SW480 (cell line): ENCODE measurements at regions not wholly inside any gene's neighbourhood (a gene's known extent, or its start where the extent isn't known, plus 50 kb on each side); places are given as distances from the start of the nearest gene placed in this dataset.
A peak's percentile ranks its signal among the peaks of the same experiment; 100 is the strongest.
"Not testable (repeated sequence)": the region's sequence is repeated elsewhere in the genome, so short reads cannot be mapped to it uniquely, and the experiment has no call there.

ENCODE experiments used
- DNase-seq: peaks from one replicate; pipeline ENCODE4 v3.0.0-alpha.2; 2016; ENCODE audit warnings: low spot score

- DNase-seq, result not testable (repeated sequence)
Observed at GRCh38 chr7:150046290-150047194, 172.8 kb downstream of the ATP6V0E2 start.

GRCh38 chr7:150047329-150047728, 173.6 kb downstream of the ATP6V0E2 start:
- not testable (repeated sequence) for DNase-seq

- DNase-seq, result peak; percentile 13
Observed at GRCh38 chr7:150047772-150048171, 174.0 kb downstream of the ATP6V0E2 start.

DNA sequence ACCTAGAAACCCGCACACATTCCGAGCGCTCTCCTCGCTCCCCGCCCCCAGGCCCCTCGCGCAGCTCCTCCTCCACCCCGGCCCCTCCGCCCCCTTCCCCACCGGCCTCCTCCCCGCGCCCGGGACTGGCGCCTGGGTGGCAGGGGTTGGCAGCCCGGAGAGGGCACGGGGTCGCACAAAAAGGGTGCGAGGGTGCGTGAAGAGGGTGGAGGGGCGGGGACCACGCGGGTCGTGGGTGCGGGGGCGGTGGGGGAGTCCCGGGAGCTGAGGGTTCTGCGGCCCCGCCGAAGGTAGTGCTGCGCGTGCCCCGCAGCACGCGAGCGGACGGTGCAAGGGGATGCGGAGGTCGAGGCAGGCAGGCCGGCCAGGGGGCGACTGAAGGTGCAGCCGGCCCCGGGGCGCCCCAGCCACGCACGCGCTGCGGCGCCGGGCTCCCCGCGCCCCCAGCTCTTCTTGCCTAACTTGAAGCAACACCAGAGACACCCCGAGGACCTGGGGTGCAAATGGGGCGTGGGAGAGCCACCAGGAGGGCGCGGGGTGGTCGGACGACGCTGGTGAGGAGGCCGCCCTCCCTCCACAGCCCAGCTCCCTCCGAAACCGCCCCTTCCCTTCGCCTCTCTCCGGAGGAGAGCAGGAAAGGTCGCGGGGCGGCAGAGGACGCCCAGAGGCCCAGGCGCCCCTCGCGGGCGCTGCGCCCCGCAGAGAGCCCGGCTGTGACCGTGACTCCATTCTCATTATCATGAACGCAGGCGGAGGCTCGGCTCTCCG, 174.7 kb downstream of the ATP6V0E2 start:
- not testable (repeated sequence) for DNase-seq

DNA sequence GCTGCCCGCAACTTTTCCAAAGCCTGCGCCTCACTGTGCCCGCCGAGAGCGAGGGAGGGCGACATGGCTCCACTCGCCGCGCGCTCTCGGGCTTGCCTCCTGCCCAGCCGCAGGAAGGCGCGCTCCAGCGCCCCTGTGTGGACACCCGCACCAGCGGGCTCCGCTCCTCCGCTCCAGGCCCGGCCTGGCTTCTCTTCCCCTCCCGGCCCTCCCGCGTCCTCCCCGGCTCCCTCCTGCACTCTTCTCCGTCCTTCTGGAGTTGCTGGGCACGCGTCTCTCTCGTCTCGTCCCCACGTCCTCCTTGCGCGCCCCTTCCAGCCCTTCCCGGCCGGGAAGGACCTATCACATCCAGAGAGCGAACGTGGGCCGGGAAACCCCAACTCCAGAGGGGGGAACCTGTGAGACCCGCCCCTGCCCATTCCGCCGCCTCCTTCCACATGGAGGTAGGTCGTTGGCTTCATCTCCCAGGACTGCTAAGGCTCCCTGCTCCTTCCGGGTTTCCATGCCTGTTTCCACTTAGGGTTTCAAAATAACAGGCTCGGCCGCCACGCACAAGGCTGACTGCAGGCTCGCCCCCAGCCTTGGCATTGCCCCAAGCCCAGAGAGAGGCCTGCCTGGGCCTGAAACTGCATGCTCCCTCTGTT, 175.4 kb downstream of the ATP6V0E2 start:
- peak; percentile 61 for DNase-seq

GRCh38 chr7:150053396-150053795, 179.6 kb downstream of the ATP6V0E2 start:
- peak; percentile 58 for DNase-seq

DNA sequence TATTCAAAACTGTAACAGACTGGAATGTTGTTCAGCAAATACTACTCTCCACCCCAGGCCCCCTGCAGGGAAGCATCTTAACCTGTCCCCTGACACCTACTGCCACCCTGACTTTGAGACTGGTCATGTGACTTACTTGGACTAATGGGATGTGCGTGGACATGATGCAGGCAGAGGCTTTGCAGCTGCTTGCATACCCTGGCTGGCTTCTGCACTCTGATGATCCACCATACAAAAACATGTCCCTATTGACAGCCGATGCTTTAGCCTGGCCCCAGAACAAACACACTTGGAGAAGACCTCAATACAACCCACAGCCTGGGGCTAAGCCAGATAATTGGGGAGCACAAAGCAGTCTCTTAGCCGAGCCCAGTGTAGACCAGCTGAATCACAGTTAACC, 180.5 kb downstream of the ATP6V0E2 start:
- DNase-seq, result not testable (repeated sequence)

GRCh38 chr7:150060259-150061221, 186.8 kb downstream of the ATP6V0E2 start:
- DNase-seq, result not testable (repeated sequence)

DNA sequence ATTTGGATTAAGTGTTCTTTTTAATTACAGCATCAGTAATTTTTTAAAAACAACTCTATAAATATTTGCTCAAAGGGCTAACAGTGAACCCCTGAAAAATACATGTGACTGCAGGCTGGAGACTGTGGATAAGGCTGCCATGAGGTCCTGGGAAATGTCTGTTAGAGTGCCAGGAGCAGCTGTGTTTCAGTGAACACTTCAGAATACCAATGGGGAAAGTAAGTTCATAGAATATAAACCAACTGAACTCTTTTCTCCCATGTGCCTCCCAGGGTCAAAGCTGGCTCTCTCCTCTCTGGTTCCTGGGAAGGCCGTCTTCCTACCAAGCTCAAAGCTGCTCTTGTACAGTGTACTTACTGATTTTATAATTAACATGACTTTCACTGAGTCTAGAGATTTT, 189.4 kb downstream of the ATP6V0E2 start:
- DNase-seq, result not testable (repeated sequence)

DNA sequence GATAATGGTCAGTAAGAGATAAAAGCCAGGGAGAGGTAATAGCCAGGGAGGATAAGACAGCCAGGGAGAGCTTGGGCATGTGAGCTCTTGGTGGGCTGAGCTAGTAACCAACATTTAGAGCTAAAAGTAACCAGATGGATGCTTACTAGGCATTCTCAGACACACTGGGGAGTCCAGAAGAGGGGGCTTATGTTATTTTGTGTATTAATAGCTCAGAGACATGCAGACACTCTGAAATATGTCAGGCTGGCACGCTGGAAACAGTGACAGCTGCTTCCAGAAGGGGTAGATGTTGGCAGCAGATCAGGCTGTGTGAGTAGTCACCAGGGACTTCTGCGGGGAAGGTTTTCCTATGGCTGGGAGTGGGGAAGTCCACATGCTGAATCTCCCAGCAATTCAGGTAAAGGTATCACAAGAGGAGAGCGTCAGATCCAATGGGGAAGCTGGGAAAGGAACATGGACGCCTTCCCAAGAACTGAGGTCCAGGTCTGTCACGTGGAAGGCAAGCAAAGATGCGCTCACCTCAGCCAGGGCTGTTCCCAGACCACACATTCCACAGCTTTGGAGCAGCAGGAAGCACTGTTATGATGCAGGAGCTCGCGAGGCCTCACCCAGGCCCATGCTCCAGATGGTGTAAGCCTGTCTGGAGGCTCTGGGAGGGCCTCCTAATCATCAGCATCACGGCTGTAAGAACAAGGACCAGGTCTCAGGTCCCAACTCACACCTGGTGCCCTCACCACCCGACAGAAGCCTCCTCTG, 196.0 kb downstream of the ATP6V0E2 start:
- not testable (repeated sequence) for DNase-seq

DNA sequence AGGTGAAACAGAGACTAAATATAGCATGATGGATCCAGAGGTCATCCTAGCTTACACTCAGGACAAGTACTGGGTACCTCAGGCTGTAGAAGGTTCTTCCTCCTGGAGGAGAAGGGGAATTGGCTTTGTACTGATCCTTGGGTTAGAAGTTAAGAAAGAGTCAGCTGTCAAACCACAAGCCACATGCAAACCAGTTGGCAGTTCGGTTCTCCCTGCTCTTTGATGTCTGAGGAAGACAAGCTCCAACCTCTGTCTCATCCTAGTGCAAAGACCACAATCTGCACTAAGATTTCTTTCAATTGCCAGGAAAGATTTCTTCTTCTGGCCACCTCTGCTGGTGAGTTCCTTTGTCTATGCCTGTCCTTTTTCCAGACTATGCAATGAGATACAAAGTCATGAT, 203.8 kb downstream of the ATP6V0E2 start:
- not testable (repeated sequence) for DNase-seq

- DNase-seq, result not testable (repeated sequence)
Observed at GRCh38 chr7:150081865-150082264, 208.1 kb downstream of the ATP6V0E2 start.

DNA sequence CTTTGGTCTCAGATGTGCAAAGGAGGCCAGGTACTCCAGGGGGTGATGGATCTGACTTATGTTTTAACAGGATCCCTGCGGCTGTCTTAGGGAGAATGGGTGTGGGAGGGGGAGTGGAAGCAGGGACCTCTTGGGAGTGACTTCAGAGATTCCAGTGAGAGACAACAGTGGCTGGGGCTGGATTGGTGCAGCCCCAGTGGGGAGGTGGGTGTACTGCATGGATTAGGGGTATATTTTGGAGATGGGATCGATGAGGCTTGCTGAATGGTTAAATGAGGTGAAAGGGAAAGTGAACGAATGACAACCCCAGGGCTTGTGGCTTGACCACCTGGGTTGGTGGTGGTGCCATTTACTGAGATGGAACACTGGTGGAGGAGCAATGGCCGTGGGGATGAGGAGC, 211.0 kb downstream of the ATP6V0E2 start:
- DNase-seq, result not testable (repeated sequence)

GRCh38 chr7:150087478-150087877, 213.7 kb downstream of the ATP6V0E2 start:
- not testable (repeated sequence) for DNase-seq

DNA sequence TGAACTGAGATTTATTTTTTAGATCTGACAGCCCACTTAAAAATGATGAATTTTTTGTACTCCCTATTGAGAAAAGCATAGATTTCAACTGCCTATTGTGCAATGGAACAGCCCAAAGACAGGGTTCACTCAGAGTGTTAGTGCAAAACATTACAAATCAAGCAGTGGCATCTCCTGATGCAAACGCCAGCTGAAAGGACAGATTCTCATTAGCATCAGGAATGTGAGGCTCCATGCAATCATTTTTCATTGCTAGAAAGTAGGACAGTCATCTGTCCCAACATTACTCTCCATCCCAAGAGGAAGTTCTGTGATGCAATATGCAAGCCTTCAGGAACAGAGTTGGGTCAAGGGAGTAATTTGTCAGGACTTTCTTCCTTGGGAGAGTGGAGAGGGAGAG, 215.4 kb downstream of the ATP6V0E2 start:
- not testable (repeated sequence) for DNase-seq

- DNase-seq, result not testable (repeated sequence)
Observed at GRCh38 chr7:150090776-150091175, 217.0 kb downstream of the ATP6V0E2 start.

DNA sequence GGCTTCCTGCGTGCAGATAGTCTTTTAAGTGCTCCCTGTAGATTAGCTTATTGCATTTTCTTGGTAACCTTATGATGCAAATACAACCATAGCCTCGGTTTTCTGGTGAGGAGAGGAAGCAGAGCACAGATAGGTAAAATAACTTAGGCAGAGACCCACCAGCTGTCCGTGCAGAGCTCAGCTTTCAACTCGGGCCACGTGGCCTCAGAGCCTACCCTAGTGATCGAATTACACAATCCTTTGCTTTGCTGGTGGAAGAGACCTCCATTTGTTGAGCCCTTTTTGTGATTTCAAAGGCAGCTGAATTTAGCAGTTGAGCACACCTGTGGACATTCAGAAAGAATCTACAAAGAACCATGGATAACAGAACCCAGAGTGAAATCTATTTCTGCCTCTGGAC, 220.1 kb downstream of the ATP6V0E2 start:
- not testable (repeated sequence) for DNase-seq

DNA sequence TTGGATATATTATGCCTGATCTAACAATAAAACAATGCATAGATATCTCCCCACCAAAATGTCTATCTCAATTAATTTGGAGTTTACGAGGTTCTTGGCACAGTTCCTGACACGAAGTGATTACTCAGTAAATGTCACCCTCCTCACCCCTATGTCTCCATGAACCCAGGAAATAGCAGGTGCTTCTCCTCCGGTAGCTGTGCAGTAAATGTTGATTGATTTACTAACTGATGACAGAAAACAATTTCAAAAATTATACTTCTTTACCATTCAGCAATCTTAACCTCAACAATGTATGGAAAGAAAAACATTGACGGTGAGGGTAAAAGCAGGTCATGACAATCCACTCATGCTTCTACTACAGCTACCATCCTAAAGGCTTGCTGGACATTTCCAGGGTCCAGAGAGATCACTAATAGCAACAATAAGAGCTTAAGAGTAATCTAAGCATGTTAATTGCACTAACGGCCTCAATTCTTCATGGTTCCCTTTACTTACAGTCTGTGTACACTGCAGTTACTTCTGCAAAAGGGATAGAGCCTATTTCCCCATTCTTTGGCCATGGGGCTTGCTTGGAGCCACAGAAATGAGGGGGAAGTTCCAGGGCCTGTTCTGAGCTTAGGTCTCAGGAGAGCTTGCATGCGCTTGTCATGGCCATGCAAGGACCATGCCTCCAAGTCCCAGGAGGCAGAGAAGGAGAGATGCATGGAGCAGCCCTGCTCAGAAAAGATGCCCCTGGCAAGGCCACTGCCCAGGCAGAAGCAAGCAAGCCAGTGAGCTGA, 222.6 kb downstream of the ATP6V0E2 start:
- DNase-seq, result not testable (repeated sequence)

DNA sequence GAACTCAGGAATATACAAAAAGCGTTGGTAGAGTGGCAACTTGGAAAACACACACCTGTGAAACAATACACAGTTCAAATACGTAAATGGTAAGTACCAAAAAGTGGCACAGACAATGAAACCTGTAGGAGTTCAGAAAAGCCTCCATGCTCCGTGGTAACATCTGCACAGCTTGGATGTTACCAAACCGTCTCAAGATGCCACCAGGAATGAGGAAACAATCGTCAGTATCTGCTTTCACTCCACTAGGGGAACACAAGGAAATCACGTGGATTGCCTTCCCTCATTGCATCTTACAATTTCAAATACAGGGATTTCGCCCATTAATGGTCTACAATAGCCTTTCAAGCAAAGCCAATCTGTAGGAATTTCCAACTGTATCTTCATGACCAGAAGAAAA, 224.6 kb upstream of the LRRC61 start:
- not testable (repeated sequence) for DNase-seq

DNA sequence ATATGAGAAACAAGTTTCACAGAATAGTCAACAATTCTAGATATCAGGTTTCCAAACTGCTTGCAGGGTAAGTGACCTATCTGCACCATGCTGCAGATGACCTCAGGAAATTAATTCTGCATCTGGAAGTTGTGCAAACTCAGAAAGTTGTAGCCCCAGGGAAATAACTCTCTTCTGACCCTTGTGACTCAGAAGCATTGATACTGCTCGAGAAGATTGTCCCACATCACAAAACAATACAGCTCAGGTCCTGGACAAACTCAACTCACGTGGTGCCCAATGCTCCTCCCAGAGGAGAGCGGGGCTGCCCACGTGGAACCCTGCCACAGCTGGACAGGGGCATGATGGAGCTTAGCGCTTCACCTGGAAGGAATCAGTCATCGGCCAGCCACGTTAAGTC, 221.9 kb upstream of the LRRC61 start:
- not testable (repeated sequence) for DNase-seq
